Cerebellar cortex (tissue), 1 donor: ENCODE measurements at regions not wholly inside any gene's neighbourhood (a gene's known extent, or its start where the extent isn't known, plus 50 kb on each side); places are given as distances from the start of the nearest gene placed in this dataset.
"Not testable (repeated sequence)": the region's sequence is repeated elsewhere in the genome, so short reads cannot be mapped to it uniquely, and the experiment has no call there.

Experiments used
- DNase-seq: peaks from one replicate; pipeline ENCODE4 v3.0.0-alpha.2; 2015; ENCODE audit warnings: low spot score

DNA sequence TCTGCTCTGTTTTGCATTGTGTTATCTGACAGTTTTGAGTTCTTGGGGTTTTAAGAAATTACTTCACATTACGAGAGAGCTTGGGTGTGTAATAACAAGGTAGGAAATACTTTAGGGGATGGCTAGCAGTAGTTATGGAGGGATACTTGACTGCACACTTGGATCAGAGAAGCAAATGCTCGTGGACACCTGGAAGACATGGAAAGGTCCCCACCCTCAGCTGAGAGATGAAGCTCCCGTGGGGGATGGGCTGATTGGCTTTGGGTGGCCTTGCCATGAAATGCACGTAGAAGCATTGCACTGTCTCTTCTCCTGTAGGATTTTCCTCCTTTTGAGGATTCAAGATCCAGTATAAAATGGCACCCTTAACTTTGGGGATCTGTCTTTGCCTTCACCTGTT lies 61.5 kb upstream of the UNC93A start:
- no peak for DNase-seq

DNA sequence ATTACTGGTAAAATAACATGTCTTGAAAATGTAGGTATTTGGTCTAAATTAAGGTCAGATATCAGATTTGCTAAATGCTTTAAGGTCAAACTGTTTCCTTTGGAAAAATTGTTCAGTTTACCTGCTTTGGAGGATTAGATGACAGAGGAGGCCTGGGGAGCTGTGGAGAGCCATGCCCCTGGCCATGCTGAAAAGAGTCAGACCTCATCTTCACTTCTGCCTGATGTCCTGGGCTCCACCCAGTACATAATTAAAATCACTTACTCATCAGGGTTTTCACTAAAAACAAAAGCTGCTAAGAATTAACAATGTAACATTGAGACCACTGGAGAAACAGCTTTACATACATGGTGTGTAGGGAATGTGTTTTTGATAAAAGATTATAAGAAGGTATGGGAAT lies 60.8 kb upstream of the UNC93A start:
- no peak for DNase-seq

GRCh38 chr6:167232356-167232755 lies 58.8 kb upstream of the UNC93A start:
- no peak for DNase-seq

DNA sequence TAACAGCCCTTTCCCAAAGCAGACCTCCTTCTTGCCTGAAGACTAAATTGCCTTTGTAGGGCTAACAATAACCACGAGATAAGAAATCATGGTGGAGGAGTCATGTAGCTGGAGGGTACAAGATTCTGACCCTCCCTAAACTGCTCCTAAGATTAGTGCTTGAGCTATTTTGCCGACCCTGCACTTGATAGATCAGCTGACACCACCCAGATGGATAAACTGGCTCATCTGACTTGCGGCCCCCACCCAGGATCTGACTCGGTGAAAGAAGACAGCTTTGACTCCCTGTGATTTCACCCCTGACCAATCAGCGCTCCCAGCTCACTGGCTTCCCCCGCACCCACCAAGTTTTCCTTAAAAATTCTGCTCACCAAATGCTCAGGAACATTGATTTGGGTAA lies 57.6 kb upstream of the UNC93A start:
- no peak for DNase-seq

GRCh38 chr6:167234576-167234975 lies 56.5 kb upstream of the UNC93A start:
- not testable (repeated sequence) for DNase-seq

DNA sequence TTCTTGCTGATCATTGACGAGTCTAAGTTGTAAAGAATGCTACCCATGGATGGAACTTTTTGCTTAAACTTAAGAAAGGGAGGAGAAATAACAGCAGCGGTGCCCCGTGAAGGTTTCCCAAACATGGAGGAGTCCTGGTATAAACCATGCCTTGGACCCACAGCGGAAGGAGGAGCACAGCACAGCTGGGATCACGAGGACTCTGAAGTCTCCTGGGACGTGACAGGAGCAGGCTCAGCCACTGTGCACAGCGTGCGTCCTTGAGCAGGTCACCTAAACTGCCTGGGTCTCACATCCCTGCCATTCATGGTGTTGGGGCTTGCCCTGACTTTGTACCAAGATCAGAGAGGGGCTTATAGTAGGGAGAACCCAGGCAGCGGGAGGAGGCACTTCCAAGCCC lies 56.1 kb upstream of the UNC93A start:
- no peak for DNase-seq

DNA sequence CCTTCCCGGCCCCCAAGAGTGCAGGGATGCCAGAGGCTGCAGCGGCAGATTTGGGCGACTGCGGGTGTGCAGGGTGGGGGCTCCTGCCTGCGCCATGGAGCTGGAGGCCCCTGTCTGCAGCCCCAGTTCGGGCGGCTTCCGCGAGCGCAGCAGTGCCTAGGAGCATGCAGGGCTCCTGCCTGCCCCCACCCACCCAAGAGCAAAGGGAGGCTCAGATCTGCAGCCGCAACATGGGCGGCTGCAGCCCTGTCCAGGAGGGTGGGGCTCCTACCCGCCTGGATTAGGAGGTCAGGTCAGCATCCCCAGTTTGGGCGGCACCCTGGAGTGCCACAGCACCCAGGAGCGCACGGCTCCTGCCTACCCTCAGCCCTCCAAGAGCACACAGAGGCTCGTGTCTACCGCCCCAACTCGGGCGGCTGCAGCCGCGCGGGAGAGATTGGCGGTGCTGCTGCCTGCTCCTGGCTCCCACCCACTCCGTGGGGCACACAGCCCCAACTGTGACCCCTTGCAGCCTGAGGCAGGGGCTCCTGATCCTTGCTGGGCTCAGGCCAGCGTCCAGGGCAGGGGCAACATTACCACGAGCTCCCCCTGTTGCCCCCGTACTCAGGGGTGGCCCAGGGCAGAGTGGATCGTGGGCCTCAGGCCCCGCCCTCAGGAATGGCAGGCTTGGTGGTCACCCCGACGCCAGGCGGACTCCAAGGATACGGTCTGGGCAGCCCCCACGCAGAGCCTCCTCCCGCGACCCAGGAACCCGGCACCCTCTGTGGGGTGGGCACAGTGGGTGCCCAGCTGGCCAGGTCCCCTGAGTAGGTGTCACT lies 55.5 kb upstream of the UNC93A start:
- no peak for DNase-seq

DNA sequence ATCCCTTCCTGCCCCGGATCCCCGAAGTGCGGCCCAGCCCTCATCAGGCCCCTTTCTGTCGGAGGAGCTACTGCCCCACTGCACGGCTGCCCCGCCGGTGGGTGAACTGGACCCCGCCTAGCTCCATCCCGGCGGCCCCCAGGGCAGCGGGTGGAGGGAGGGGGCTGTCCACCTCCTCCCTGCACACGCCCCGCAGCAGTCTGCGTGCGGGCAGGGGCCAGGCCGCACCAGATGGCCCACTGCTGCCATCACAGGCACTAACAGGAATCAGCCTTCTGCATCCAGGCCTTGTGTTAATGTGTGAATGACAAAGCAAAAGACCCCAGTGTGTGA lies 54.9 kb upstream of the UNC93A start:
- DNase-seq = no peak

DNA sequence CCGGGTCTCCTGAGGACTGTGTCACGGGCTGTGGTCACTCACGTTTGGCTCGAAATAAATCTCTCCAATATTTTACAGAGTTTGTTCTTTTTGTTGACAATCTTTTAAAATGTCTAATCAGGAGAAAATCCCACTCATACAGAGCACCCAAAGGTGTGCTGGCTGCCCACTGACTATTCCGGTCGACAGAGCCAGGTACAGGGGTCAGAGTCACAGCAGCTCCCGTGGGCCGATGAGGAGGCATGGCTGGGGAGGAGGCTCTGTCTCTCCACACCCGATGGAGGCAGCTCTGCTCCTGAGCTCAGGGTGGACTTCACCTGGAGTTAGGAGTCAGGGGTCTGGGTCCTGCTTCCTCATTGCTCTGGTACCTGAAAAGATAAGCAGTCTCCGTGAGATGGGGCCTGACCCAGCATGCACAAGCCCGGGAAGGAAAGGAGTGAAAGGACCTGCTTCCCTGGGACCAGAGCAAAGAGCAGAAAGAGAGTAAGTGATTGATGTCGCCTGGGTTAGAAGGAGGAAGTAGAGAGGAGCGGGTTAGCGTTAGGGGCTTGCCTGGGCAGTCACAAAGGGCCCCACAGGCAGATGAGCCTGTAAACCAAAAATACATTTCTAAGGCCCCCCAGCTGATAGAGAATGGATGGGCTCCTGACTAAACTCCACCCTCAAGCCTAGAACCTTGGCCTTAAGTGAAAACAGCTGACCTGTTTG lies 53.5 kb upstream of the UNC93A start:
- no peak for DNase-seq

- DNase-seq = no peak
Measured at GRCh38 chr6:167238146-167238693, 52.9 kb upstream of the UNC93A start.

DNA sequence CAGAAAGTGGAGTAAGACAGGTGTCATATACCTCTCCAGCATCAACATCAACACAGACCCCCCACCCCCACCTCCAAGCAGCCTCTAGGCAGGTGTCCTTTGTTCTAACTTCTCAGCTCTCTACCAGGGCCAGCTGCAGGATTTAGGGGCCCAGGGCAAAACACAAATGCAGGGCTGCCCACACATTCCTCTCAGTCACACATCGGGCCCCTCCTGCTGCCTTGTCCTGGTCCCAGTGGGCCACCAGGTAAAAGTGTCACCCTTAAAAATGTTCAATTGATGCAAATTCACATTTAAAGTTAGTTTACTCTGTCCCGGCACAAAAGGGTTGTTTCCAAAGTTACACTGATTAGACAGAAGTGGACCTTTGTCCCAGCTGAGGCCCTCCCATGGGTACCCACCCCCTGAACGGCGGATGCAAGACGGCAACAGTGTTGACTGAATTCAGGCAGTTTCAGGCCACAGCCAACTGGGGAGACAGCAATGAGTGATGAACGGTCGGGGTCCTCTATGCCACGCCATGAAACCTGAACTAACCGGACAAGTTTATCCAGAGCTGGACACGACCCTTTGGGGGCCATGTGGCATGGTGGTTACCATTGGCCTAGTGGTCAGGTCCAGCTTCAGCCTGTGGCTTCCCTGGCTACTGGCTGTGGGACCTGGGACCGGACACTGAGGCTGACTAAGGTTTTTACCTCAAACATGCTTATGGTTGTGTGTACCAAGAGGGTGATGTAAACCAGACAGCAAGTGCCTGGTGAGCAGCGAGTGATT lies 52.2 kb upstream of the UNC93A start:
- no peak for DNase-seq

- DNase-seq = not testable (repeated sequence)
Measured at GRCh38 chr6:167239470-167239869, 51.6 kb upstream of the UNC93A start.

GRCh38 chr6:167240034-167240541 lies 51.0 kb upstream of the UNC93A start:
- DNase-seq = no peak
